HFFc6 (cell line): ENCODE measurements at regions not wholly inside any gene's neighbourhood (a gene's known extent, or its start where the extent isn't known, plus 50 kb on each side); places are given as distances from the start of the nearest gene placed in this dataset.

Experiments used
- DNase-seq: peaks from one replicate; pipeline ENCODE4 v3.0.0-alpha.2; 2018
- H3K27ac Mint-ChIP-seq: 2 replicates; pipeline ENCODE4 v1.8.0; 2020; ENCODE audit warnings: mild to moderate bottlenecking, mixed read lengths
- H3K27me3 Mint-ChIP-seq: 2 replicates; pipeline ENCODE4 v1.8.0; 2021; ENCODE audit warnings: mild to moderate bottlenecking, moderate library complexity, mixed read lengths; ENCODE audit not compliant: insufficient read depth
- H3K36me3 Mint-ChIP-seq: 2 replicates; pipeline ENCODE4 v1.8.0; 2021; ENCODE audit warnings: low read depth, mixed read lengths
- H3K4me1 Mint-ChIP-seq: 2 replicates; pipeline ENCODE4 v1.8.0; 2020; ENCODE audit warnings: low read depth, mixed read lengths
- H3K4me3 Mint-ChIP-seq: 2 replicates; pipeline ENCODE4 v1.8.0; 2020; ENCODE audit warnings: mild to moderate bottlenecking, moderate library complexity, mixed read lengths
- H3K9me3 Mint-ChIP-seq: 2 replicates; pipeline ENCODE4 v1.8.0; 2020; ENCODE audit warnings: mild to moderate bottlenecking, mixed read lengths
- CTCF ChIP-seq: fragments of 200-600 bp; sonication (generic); IDR thresholded peaks from 2 replicates; pipeline ENCODE4 v1.5.0; 2021; ENCODE audit warnings: antibody characterized with exemption, mild to moderate bottlenecking

- Mint-ChIP-seq H3K9me3 (peaks cover 48% of the 10 kb centered on the region), H3K27me3 (no peaks in the 10 kb centered on the region; the same call in 1 of the 2 replicates), H3K36me3 (peaks cover 16% of the 10 kb centered on the region), H3K4me3 (no peak overlapping the region), H3K27ac (no peak overlapping the region), H3K4me1 (no peaks in the 10 kb centered on the region)
- no peak for DNase-seq
- no peak for TF ChIP-seq CTCF
Measured at GRCh38 chr10:130772676-130773075, 538.8 kb downstream of the TCERG1L start.

GRCh38 chr10:130773941-130774340 is 537.6 kb downstream of the TCERG1L start:
- TF ChIP-seq CTCF, result no peak
- H3K9me3 Mint-ChIP-seq, result peaks cover 48% of the 10 kb centered on the region

GRCh38 chr10:130774871-130775270 is 536.6 kb downstream of the TCERG1L start:
- no peaks in the 10 kb centered on the region; the same call in 1 of the 2 replicates for H3K27me3 Mint-ChIP-seq

More at GRCh38 chr10:130773941-130774340, 537.6 kb downstream of the TCERG1L start:
- Mint-ChIP-seq H3K4me3 (no peak overlapping the region), H3K27ac (no peak overlapping the region), H3K36me3 (peaks cover 12% of the 10 kb centered on the region), H3K27me3 (no peaks in the 10 kb centered on the region; the same call in 1 of the 2 replicates), H3K4me1 (no peaks in the 10 kb centered on the region)
- DNase-seq, result no peak

GRCh38 chr10:130775311-130775710 is 536.2 kb downstream of the TCERG1L start:
- DNase-seq, result no peak
- TF ChIP-seq CTCF, result no peak
- Mint-ChIP-seq H3K9me3 (peaks cover 59% of the 10 kb centered on the region), H3K27ac (no peak overlapping the region), H3K4me1 (no peaks in the 10 kb centered on the region), H3K36me3 (peaks cover 12% of the 10 kb centered on the region), H3K27me3 (no peaks in the 10 kb centered on the region; the same call in 1 of the 2 replicates), H3K4me3 (no peak overlapping the region)

More at GRCh38 chr10:130774871-130775270, 536.6 kb downstream of the TCERG1L start:
- no peak for TF ChIP-seq CTCF
- H3K4me1 Mint-ChIP-seq, result no peaks in the 10 kb centered on the region
- H3K9me3 Mint-ChIP-seq, result peaks cover 54% of the 10 kb centered on the region
- peaks cover 12% of the 10 kb centered on the region for H3K36me3 Mint-ChIP-seq
- H3K27ac Mint-ChIP-seq, result no peak overlapping the region
- DNase-seq, result no peak
- H3K4me3 Mint-ChIP-seq, result no peak overlapping the region

- Mint-ChIP-seq H3K9me3 (peaks cover 73% of the 10 kb centered on the region), H3K27me3 (no peaks in the 10 kb centered on the region; the same call in 1 of the 2 replicates), H3K4me3 (no peak overlapping the region), H3K4me1 (no peaks in the 10 kb centered on the region), H3K27ac (no peak overlapping the region), H3K36me3 (peaks cover 12% of the 10 kb centered on the region)
- no peak for DNase-seq
- TF ChIP-seq CTCF, result no peak
Measured at GRCh38 chr10:130776724-130777123, 534.8 kb downstream of the TCERG1L start.
